ENCODE measurements at regions not wholly inside any gene's neighbourhood (a gene's known extent, or its start where the extent isn't known, plus 50 kb on each side); places are given as distances from the start of the nearest gene placed in this dataset.

DNA sequence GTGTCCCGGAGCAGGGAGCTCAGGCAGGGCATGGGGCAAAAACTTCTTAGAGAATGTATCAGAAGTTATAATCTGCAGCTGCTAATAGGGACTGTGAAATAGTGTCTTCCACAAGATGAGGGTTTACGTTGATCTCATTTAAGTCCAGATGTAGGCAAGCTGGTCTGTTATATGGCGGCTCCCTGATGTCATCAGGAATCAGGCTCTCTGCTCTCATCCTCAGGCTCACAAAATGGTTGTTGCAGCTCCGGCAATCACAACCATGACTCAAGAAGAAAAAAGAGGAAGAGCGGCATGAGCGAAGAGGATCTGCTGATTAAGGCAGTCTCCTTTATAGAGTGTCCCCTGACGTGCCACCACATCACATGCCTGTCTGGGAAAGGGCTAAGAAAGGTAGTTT lies 191.3 kb downstream of the KLF5 start:
- DNase-seq (ENCODE audit: low spot score), result no peak
- H3K36me3 ChIP-seq (ENCODE audit: low read depth), result no peaks in the 10 kb centered on the region
- TF ChIP-seq, protein P1, sequence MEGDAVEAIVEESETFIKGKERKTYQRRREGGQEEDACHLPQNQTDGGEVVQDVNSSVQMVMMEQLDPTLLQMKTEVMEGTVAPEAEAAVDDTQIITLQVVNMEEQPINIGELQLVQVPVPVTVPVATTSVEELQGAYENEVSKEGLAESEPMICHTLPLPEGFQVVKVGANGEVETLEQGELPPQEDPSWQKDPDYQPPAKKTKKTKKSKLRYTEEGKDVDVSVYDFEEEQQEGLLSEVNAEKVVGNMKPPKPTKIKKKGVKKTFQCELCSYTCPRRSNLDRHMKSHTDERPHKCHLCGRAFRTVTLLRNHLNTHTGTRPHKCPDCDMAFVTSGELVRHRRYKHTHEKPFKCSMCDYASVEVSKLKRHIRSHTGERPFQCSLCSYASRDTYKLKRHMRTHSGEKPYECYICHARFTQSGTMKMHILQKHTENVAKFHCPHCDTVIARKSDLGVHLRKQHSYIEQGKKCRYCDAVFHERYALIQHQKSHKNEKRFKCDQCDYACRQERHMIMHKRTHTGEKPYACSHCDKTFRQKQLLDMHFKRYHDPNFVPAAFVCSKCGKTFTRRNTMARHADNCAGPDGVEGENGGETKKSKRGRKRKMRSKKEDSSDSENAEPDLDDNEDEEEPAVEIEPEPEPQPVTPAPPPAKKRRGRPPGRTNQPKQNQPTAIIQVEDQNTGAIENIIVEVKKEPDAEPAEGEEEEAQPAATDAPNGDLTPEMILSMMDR (IDR thresholded peaks at IDR 0.05; ENCODE audit: poor library complexity, severe bottlenecking), result no peak

DNA sequence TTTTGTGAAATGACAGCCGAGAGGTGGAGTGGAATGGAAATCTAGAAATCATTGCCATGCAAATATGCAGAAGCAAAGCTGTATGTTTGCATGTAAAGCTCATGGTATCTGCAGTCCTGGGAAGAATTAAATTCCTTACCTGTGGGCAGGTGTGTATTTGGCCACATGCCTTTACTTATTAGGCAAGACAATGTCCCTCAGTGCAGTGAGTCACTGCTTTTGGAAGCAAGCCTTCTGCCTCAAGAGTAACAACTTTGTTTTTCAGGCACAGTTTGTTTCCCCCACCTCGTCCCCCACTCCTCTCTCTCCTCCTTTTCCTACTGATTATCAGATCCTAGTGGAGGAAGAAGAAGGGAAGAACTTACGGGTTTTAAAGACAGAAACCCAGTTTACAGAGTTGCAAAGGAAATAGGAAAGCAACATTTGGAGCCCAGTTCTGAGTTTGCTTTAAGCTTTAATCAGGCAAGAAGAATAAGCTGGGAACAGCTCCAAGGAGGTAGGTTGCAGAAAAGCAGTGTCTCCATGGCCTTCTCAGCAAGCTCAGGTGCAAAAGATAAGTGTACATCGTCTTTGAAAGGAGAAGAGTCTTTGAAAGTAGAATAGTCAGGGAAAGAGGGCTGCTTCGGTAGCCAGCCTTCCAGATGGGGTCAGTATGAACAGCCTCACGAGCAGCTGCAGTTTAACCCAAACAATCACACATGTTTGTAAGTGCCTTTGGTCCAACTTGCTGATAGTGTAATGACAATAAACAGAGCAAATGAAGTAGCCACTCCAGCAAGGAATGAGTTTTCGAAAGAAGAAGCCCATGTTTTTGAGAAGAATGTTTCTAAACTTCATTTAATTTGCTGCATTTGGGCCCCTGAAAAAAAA lies 190.1 kb downstream of the KLF5 start:
- ATAC-seq (ENCODE audit: low read depth) (peak; percentile 94), DNase-seq (ENCODE audit: low spot score) (peak; percentile 71)
- no peak overlapping the region for H3K4me3 ChIP-seq (ENCODE audit: severe bottlenecking)
- peak overlapping the region; percentile 81 for H3K27ac ChIP-seq (ENCODE audit: poor library complexity, severe bottlenecking)
- peaks cover 28% of the 10 kb centered on the region for H3K4me1 ChIP-seq (ENCODE audit: insufficient read depth, poor library complexity, severe bottlenecking)
- TF ChIP-seq, protein P1 (IDR thresholded peaks at IDR 0.05; ENCODE audit: poor library complexity, severe bottlenecking), result no peak
- H3K36me3 ChIP-seq (ENCODE audit: low read depth), result no peaks in the 10 kb centered on the region
- H3K27me3 ChIP-seq (ENCODE audit: insufficient read depth, poor library complexity, severe bottlenecking), result no peaks in the 10 kb centered on the region
- H3K9me3 ChIP-seq (ENCODE audit: severe bottlenecking), result no peaks in the 10 kb centered on the region

More for the DNA sequence above, 191.3 kb downstream of the KLF5 start:
- Histone ChIP-seq H3K9me3 (ENCODE audit: severe bottlenecking) (no peaks in the 10 kb centered on the region), H3K4me3 (ENCODE audit: severe bottlenecking) (no peak overlapping the region), H3K4me1 (ENCODE audit: insufficient read depth, poor library complexity, severe bottlenecking) (peaks cover 28% of the 10 kb centered on the region), H3K27me3 (ENCODE audit: insufficient read depth, poor library complexity, severe bottlenecking) (no peaks in the 10 kb centered on the region), H3K27ac (ENCODE audit: poor library complexity, severe bottlenecking) (peak overlapping the region; percentile 81)
- no peak for ATAC-seq (ENCODE audit: low read depth)

- peak overlapping the region; percentile 81 for H3K27ac ChIP-seq (ENCODE audit: poor library complexity, severe bottlenecking)
- no peak overlapping the region for H3K4me3 ChIP-seq (ENCODE audit: severe bottlenecking)
- H3K9me3 ChIP-seq (ENCODE audit: severe bottlenecking), result no peaks in the 10 kb centered on the region
- no peak for DNase-seq (ENCODE audit: low spot score)
- peaks cover 30% of the 10 kb centered on the region for H3K4me1 ChIP-seq (ENCODE audit: insufficient read depth, poor library complexity, severe bottlenecking)
- no peak for ATAC-seq (ENCODE audit: low read depth)
- H3K36me3 ChIP-seq (ENCODE audit: low read depth), result no peaks in the 10 kb centered on the region
- TF ChIP-seq, protein P1 (IDR thresholded peaks at IDR 0.05; ENCODE audit: poor library complexity, severe bottlenecking), result no peak
- H3K27me3 ChIP-seq (ENCODE audit: insufficient read depth, poor library complexity, severe bottlenecking), result no peaks in the 10 kb centered on the region
Measured at GRCh38 chr13:73248154-73248553, 189.3 kb downstream of the KLF5 start.

DNA sequence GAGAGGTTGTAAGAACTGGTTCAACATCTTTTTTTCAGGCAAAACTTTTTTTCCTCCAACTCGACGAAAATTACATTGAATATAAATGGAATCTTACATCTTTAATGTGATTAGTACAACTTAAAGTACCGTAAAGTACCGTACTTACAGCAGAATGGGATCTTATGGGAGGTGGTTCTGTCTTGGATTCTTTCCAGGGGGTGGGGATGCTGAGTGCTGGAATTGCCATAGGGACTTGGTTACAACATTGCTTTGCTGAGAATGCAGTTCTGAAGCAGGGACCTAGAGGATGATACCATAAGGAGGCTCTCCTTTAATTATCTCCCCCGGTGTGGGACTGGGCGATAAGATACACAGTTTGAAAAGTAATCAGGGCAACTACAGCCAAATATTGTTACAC lies 186.4 kb downstream of the KLF5 start:
- no peak overlapping the region for H3K4me3 ChIP-seq (ENCODE audit: severe bottlenecking)

More for the DNA sequence above, 186.4 kb downstream of the KLF5 start:
- Histone ChIP-seq H3K9me3 (ENCODE audit: severe bottlenecking) (no peaks in the 10 kb centered on the region), H3K36me3 (ENCODE audit: low read depth) (no peaks in the 10 kb centered on the region), H3K27ac (ENCODE audit: poor library complexity, severe bottlenecking) (no peak overlapping the region), H3K27me3 (ENCODE audit: insufficient read depth, poor library complexity, severe bottlenecking) (no peaks in the 10 kb centered on the region), H3K4me1 (ENCODE audit: insufficient read depth, poor library complexity, severe bottlenecking) (peaks cover 31% of the 10 kb centered on the region)
- no peak for DNase-seq (ENCODE audit: low spot score)
- no peak for ATAC-seq (ENCODE audit: low read depth)
- TF ChIP-seq, protein P1 (IDR thresholded peaks at IDR 0.05; ENCODE audit: poor library complexity, severe bottlenecking), result no peak
